Endothelial cell (in vitro differentiated cells): ENCODE measurements at regions not wholly inside any gene's neighbourhood (a gene's known extent, or its start where the extent isn't known, plus 50 kb on each side); places are given as distances from the start of the nearest gene placed in this dataset.
"Not testable (repeated sequence)": the region's sequence is repeated elsewhere in the genome, so short reads cannot be mapped to it uniquely, and the experiment has no call there.

ENCODE experiments used
- DNase-seq: peaks from one replicate; pipeline ENCODE4 v3.0.0; 2021; ENCODE audit warnings: low spot score
- H3K27ac Mint-ChIP-seq: one replicate; pipeline ENCODE4 v1.8.0; 2021; ENCODE audit warnings: mixed read lengths, inconsistent platforms; ENCODE audit not compliant: unreplicated experiment
- H3K27me3 Mint-ChIP-seq: one replicate; pipeline ENCODE4 v1.8.0; 2021; ENCODE audit warnings: mild to moderate bottlenecking, moderate library complexity, mixed read lengths, inconsistent platforms; ENCODE audit not compliant: unreplicated experiment
- H3K36me3 Mint-ChIP-seq: one replicate; pipeline ENCODE4 v1.8.0; 2021; ENCODE audit warnings: mild to moderate bottlenecking, low read depth, mixed read lengths, inconsistent platforms; ENCODE audit not compliant: unreplicated experiment
- H3K4me1 Mint-ChIP-seq: one replicate; pipeline ENCODE4 v1.8.0; 2021; ENCODE audit warnings: mild to moderate bottlenecking, mixed read lengths, inconsistent platforms; ENCODE audit not compliant: unreplicated experiment
- H3K4me3 Mint-ChIP-seq: one replicate; pipeline ENCODE4 v1.8.0; 2021; ENCODE audit warnings: mild to moderate bottlenecking, mixed read lengths, inconsistent platforms; ENCODE audit not compliant: unreplicated experiment
- H3K9me3 Mint-ChIP-seq: one replicate; pipeline ENCODE4 v1.8.0; 2021; ENCODE audit warnings: mixed read lengths, inconsistent platforms; ENCODE audit not compliant: unreplicated experiment
- CTCF ChIP-seq: fragments of 200-600 bp; sonication (generic); IDR thresholded peaks from one replicate; pipeline ENCODE4 v1.5.0; 2021; ENCODE audit warnings: antibody characterized with exemption; ENCODE audit not compliant: unreplicated experiment

GRCh38 chr9:7739595-7739994 is 60.0 kb downstream of the DMAC1 start:
- Mint-ChIP-seq H3K27me3 (peaks cover 2% of the 10 kb centered on the region), H3K36me3 (no peaks in the 10 kb centered on the region), H3K9me3 (no peaks in the 10 kb centered on the region), H3K4me1 (no peaks in the 10 kb centered on the region), H3K4me3 (no peak overlapping the region), H3K27ac (no peak overlapping the region)
- no peak for DNase-seq
- no peak for TF ChIP-seq CTCF

- Mint-ChIP-seq H3K4me1 (no peaks in the 10 kb centered on the region), H3K27me3 (peaks cover 2% of the 10 kb centered on the region), H3K9me3 (no peaks in the 10 kb centered on the region), H3K27ac (no peak overlapping the region), H3K36me3 (no peaks in the 10 kb centered on the region), H3K4me3 (no peak overlapping the region)
- no peak for TF ChIP-seq CTCF
- DNase-seq, result no peak
Observed at GRCh38 chr9:7735311-7735710, 64.3 kb downstream of the DMAC1 start.

GRCh38 chr9:7730164-7730445 is 69.5 kb downstream of the DMAC1 start:
- DNase-seq, result no peak

GRCh38 chr9:7729371-7730163 is 70.0 kb downstream of the DMAC1 start:
- no peaks in the 10 kb centered on the region for H3K4me1 Mint-ChIP-seq
- no peak overlapping the region for H3K4me3 Mint-ChIP-seq
- peaks cover 3% of the 10 kb centered on the region for H3K9me3 Mint-ChIP-seq
- TF ChIP-seq CTCF, result no peak
- no peak for DNase-seq
- no peaks in the 10 kb centered on the region for H3K27me3 Mint-ChIP-seq
- no peaks in the 10 kb centered on the region for H3K36me3 Mint-ChIP-seq
- no peak overlapping the region for H3K27ac Mint-ChIP-seq

More at GRCh38 chr9:7730164-7730445, 69.5 kb downstream of the DMAC1 start:
- no peak for TF ChIP-seq CTCF
- Mint-ChIP-seq H3K9me3 (peaks cover 3% of the 10 kb centered on the region), H3K4me3 (no peak overlapping the region), H3K36me3 (no peaks in the 10 kb centered on the region), H3K4me1 (no peaks in the 10 kb centered on the region), H3K27me3 (no peaks in the 10 kb centered on the region), H3K27ac (no peak overlapping the region)

DNA sequence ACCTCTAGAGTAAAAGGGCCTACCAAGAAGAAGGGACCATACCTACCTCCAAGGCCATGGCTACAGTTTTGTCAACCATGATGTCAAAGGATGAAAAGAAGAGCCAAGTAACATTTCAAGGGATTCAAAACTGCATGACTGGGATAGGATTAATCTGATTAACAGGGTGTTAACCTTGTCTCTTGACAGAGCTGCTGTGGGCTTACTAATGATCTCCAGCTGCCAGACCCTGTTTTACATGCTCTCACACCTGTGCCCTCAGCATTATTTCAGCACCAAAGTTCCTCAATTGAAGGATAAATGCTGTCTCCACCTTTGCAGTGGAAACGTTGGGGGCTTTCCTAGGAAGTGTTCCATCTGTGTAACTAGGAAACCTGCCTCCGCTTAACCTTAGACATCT is 78.3 kb downstream of the DMAC1 start:
- no peak for DNase-seq
- H3K36me3 Mint-ChIP-seq, result no peaks in the 10 kb centered on the region
- H3K4me1 Mint-ChIP-seq, result no peaks in the 10 kb centered on the region
- H3K4me3 Mint-ChIP-seq, result no peak overlapping the region
- no peak for TF ChIP-seq CTCF
- H3K9me3 Mint-ChIP-seq, result no peaks in the 10 kb centered on the region
- no peak overlapping the region for H3K27ac Mint-ChIP-seq
- no peaks in the 10 kb centered on the region for H3K27me3 Mint-ChIP-seq

- DNase-seq, H3K9me3 Mint-ChIP-seq, H3K4me1 Mint-ChIP-seq, H3K27me3 Mint-ChIP-seq, H3K4me3 Mint-ChIP-seq, H3K27ac Mint-ChIP-seq, H3K36me3 Mint-ChIP-seq: not testable (repeated sequence)
Observed at GRCh38 chr9:7713088-7713487, 86.5 kb downstream of the DMAC1 start.
